Esophagus muscularis mucosa (tissue), 3 donors: ENCODE measurements at regions not wholly inside any gene's neighbourhood (a gene's known extent, or its start where the extent isn't known, plus 50 kb on each side); places are given as distances from the start of the nearest gene placed in this dataset.

ENCODE experiments used
- CTCF ChIP-seq, 3 experiments: fragments of 200-600 bp in 2 of 3; fragments of 450-650 bp in 1 of 3; sonication (generic) in 2 of 3; IDR thresholded peaks; one replicate each; pipeline ENCODE4 v1.5.1; 2017 to 2019; ENCODE audit warnings: antibody characterized with exemption in 3 of 3, mild to moderate bottlenecking in 2 of 3, moderate library complexity in 1 of 3
- POLR2A ChIP-seq: fragments of 450-650 bp; IDR thresholded peaks from one replicate; pipeline ENCODE4 v1.6.1; 2017; ENCODE audit warnings: antibody characterized with exemption, moderate library complexity, mild to moderate bottlenecking, low read depth

DNA sequence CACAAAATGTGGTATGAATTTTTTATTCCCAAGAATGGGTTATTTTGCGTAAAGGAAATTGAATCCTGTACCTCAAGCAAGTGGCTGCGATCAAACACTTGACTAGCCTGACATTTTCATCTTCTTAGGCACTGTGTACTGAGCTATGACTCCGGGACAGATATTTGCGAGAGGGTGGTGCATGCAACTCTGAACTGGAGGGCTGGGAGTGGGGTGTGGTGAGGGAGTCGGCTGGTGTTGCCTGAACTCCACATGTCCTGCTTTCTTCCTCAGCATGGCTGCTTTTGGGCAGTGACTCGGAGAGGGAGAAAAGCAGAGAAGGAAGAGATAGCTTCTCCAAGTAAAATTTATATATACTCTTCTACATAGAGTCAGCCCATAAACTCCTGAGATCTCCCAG, 68.5 kb upstream of the GATB start:
- no peak for TF ChIP-seq POLR2A
- no peak for TF ChIP-seq CTCF (IDR thresholded peaks at IDR 0.05)
